SK-N-MC (cell line): ENCODE measurements at regions not wholly inside any gene's neighbourhood (a gene's known extent, or its start where the extent isn't known, plus 50 kb on each side); places are given as distances from the start of the nearest gene placed in this dataset.

ENCODE experiments used
- DNase-seq: peaks from one replicate; pipeline ENCODE4 v3.0.0-alpha.2; 2011; ENCODE audit warnings: low read depth, low spot score
- H3K27ac ChIP-seq: fragments of 200-600 bp; sonication (generic); 2 replicates; pipeline ENCODE4 v1.5.1; 2016; ENCODE audit warnings: mixed run types
- H3K36me3 ChIP-seq: fragments of 200-600 bp; sonication (generic); 2 replicates; pipeline ENCODE4 v1.6.1; 2017; ENCODE audit warnings: antibody characterized with exemption, low read length, mixed read lengths; ENCODE audit not compliant: insufficient read depth
- H3K4me3 ChIP-seq: fragments of 200-600 bp; sonication (generic); 2 replicates; pipeline ENCODE4 v1.5.1; 2016
- H3K9ac ChIP-seq: fragments of 200-600 bp; sonication (generic); 2 replicates; pipeline ENCODE4 v1.8.0; 2017; ENCODE audit warnings: mixed run types, mixed read lengths; ENCODE audit not compliant: insufficient read length
- H3K9me3 ChIP-seq: fragments of 200-600 bp; sonication (generic); 2 replicates; pipeline ENCODE4 v1.6.1; 2017; ENCODE audit warnings: low read depth, mild to moderate bottlenecking, antibody characterized with exemption, low read length, moderate library complexity, mixed read lengths
- EZH2 ChIP-seq: fragments of 200-600 bp; sonication (generic); IDR thresholded peaks from one replicate; pipeline ENCODE4 v1.6.1; 2017; ENCODE audit warnings: antibody characterized with exemption
- FOXP2 ChIP-seq: optimal IDR thresholded peaks from 2 replicates; pipeline ENCODE3; 2011; ENCODE audit warnings: mild to moderate bottlenecking, moderate library complexity; ENCODE audit not compliant: insufficient read depth; ENCODE audit errors: extremely low read length, control extremely low read depth
- POLR2AphosphoS5 ChIP-seq: IDR thresholded peaks from 2 replicates; pipeline ENCODE4 v1.6.1; 2012; ENCODE audit warnings: mild to moderate bottlenecking, low read depth, low read length, borderline replicate concordance

DNA sequence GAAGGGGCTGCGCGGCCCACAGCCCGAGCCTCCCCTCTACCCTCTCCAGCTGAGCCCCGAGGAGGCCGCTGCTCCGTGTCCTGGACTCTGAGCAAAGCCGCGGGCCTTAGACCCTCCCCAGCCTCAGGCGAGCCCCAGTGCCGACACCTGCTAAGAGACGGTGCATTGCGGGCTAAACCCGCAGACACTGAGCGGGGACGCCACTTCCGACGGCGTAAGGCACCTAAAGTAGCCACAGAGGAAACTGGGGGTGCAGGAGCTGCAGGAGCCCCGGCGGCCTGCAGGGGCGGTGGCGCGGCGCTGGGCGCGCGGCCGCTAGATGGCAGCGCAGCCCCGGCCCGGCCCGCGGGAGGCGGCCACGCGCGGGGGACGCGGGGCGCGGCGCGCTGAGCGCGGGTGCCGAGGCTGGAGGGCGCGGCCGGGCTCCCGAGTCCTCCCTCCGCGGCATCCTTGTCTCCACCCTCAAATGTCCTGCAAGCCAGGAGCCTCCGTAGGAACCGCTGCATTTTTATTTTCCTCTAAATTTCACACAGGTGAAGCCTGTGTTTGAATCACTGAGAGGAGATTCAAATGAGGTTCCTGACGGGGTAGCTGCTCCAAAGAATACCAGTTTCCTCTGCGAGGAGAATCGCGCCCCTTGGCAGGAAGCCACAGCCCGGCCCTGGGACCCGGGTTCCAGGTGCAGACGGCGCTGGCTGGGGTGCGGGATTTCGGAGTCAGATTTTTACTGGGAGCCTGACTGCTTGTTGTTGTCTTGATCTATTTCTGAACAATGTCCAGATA is 650.5 kb downstream of the GALR1 start:
- no peaks in the 10 kb centered on the region for H3K36me3 ChIP-seq
- H3K4me3 ChIP-seq = no peak overlapping the region
- no peak for DNase-seq
- no peak overlapping the region for H3K27ac ChIP-seq
- no peak overlapping the region for H3K9ac ChIP-seq
- TF ChIP-seq EZH2 (no peak), POLR2AphosphoS5 (no peak), FOXP2 (no peak)
- H3K9me3 ChIP-seq = no peaks in the 10 kb centered on the region

DNA sequence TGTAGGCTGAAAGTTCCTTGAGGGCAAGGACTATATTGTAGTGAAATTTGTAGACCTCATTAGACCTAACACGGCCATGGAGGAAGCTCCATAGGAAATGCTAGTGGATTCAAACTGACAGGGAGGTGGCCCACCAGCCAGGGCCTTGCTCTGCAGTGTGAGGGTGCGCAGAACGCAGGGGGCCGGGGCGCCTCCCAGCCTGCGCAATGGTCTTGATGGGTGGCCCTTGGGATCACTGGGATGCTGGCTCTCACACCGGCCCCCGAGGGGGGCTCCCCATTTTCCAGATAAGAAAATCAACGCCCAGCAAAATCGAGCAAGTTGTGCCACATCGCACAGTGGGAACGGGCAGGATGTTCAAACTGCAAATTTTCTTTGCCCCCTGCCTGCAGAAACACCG is 655.4 kb downstream of the GALR1 start:
- TF ChIP-seq POLR2AphosphoS5 (no peak), EZH2 (no peak), FOXP2 (no peak)
- DNase-seq = no peak
- H3K4me3 ChIP-seq = no peak overlapping the region
- H3K27ac ChIP-seq = no peak overlapping the region
- H3K36me3 ChIP-seq = no peaks in the 10 kb centered on the region
- H3K9ac ChIP-seq = no peak overlapping the region
- H3K9me3 ChIP-seq = no peaks in the 10 kb centered on the region

- Histone ChIP-seq H3K4me3 (no peak overlapping the region), H3K9me3 (no peaks in the 10 kb centered on the region)
- no peak for TF ChIP-seq FOXP2
- TF ChIP-seq EZH2 = no peak
- no peak for TF ChIP-seq POLR2AphosphoS5
These were observed 655.9 kb downstream of the GALR1 start for GRCh38 chr18:77905449-77906055.

DNA sequence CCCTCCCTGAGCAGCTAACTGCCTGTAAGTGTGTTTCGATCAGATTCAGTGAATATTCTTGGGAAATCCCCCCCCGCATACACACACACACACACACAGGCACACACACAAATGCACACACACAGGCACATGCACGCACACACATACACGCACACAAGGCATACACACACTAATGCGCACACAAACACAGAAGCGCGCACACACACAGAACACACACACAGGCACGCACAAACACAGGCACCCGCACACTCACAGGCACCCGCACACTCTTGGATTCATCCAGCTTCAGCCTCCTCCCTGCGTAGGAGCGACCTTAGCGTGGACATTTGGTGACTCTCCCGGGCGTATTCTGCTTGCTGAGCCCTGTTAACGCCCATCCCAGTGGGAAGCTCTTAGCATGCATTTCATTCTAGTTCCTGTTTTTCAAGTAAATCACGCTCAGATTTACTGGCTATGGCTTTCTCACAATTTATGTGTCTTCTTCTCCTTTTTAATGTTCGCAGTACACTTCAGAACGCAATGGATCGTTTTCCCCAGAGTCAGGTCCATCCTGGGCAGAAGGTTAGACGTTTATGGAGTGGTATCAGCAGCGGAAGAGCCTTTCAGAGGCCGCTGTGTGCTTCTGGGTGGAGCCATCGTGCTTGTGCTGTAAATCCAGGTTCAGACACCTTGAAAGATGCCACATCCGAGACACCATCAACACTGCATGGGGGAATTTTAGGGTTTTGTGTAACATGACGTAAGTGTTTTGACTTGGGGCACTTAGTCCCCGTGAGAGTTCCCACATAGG is 656.6 kb downstream of the GALR1 start:
- no peak for DNase-seq
- H3K36me3 ChIP-seq = no peaks in the 10 kb centered on the region
- no peak overlapping the region for H3K9ac ChIP-seq
- no peak overlapping the region for H3K27ac ChIP-seq
- H3K4me3 ChIP-seq = no peak overlapping the region
- no peaks in the 10 kb centered on the region for H3K9me3 ChIP-seq
- no peak for TF ChIP-seq FOXP2
- TF ChIP-seq POLR2AphosphoS5 = no peak
- no peak for TF ChIP-seq EZH2

More at GRCh38 chr18:77905449-77906055, 655.9 kb downstream of the GALR1 start:
- DNase-seq = no peak
- H3K27ac ChIP-seq = no peak overlapping the region
- H3K9ac ChIP-seq = no peak overlapping the region
- H3K36me3 ChIP-seq = no peaks in the 10 kb centered on the region

- DNase-seq = no peak
- Histone ChIP-seq H3K9ac (no peak overlapping the region), H3K9me3 (no peaks in the 10 kb centered on the region), H3K27ac (no peak overlapping the region), H3K36me3 (no peaks in the 10 kb centered on the region), H3K4me3 (no peak overlapping the region)
- no peak for TF ChIP-seq EZH2
- TF ChIP-seq POLR2AphosphoS5 = no peak
- no peak for TF ChIP-seq FOXP2
These were observed 660.7 kb downstream of the GALR1 start for GRCh38 chr18:77910347-77910746.

GRCh38 chr18:77911971-77912605 is 662.4 kb downstream of the GALR1 start:
- no peak overlapping the region for H3K9ac ChIP-seq
- no peak for DNase-seq
- no peaks in the 10 kb centered on the region for H3K36me3 ChIP-seq
- no peak overlapping the region for H3K27ac ChIP-seq
- H3K9me3 ChIP-seq = no peaks in the 10 kb centered on the region
- H3K4me3 ChIP-seq = no peak overlapping the region
- TF ChIP-seq POLR2AphosphoS5 (no peak), EZH2 (no peak)

DNA sequence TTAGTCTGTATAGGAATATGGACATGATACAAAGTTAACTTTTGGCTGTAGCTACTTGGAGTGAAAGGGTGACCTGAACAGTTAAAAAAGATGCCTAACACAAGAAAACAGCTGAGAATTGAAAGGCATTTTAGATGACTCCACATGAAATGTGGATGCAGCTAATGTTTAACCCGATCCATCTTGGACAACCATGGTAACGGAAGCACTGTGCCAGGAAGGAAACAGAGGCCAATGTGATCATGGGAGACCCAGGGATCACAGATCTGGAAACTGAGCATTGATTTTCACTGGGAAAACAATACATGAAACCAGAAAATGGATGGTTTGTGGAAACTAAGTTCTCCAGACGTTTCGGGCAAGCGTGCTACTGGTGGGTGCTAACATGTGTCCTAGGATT is 669.1 kb downstream of the GALR1 start:
- Histone ChIP-seq H3K9me3 (no peaks in the 10 kb centered on the region), H3K4me3 (no peak overlapping the region), H3K36me3 (no peaks in the 10 kb centered on the region), H3K27ac (no peak overlapping the region), H3K9ac (no peak overlapping the region)
- DNase-seq = no peak
- TF ChIP-seq EZH2 = no peak
- no peak for TF ChIP-seq FOXP2
- TF ChIP-seq POLR2AphosphoS5 = no peak

- Histone ChIP-seq H3K9me3 (no peaks in the 10 kb centered on the region), H3K36me3 (no peaks in the 10 kb centered on the region), H3K9ac (no peak overlapping the region), H3K27ac (no peak overlapping the region), H3K4me3 (no peak overlapping the region)
- no peak for DNase-seq
- TF ChIP-seq FOXP2 (no peak), POLR2AphosphoS5 (no peak), EZH2 (no peak)
These were observed 670.3 kb downstream of the GALR1 start for GRCh38 chr18:77919923-77920322.
